Activated CD8-positive, alpha-beta memory T cell treated with anti-CD3 and anti-CD28 coated beads, Interleukin-2, amount 50 U/mL, for 1 hour (primary cell): ENCODE measurements at regions not wholly inside any gene's neighbourhood (a gene's known extent, or its start where the extent isn't known, plus 50 kb on each side); places are given as distances from the start of the nearest gene placed in this dataset.
"Not testable (repeated sequence)": the region's sequence is repeated elsewhere in the genome, so short reads cannot be mapped to it uniquely, and the experiment has no call there.

ENCODE experiments used
- DNase-seq: peaks from one replicate; pipeline ENCODE4 v3.0.0-alpha.2; 2020; ENCODE audit errors: extremely low read depth

GRCh38 chr6:152811785-152812184 lies 61.2 kb downstream of the VIP start:
- no peak for DNase-seq

DNA sequence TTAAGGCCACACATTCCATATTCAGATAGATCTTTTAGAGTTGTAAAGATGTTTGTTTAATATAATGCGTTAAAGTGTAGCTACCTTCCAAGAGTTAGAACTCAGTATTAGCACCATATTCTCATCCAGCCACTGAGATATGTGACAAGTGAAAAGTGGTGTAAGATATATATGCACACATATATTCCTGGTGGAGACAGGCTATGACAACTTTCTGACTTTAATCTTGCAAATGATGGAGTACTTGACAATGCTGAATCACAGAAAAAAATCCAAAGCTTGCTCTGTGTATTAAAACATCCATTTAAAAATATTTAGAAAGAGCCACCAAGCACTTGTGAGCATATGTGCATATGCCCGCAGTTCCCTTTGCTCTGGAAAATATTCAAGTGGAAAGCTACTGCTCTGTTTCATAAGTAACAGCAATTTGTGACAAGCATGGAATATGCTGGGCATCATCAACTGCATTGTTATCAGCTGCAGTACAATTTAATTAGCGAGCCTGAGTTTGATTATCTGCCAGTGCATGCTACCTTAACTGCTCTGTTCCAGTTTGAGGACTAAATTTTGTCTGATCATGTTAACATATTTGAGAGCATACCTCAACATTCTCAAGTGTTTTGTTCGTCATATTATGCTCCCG lies 64.8 kb downstream of the VIP start:
- DNase-seq, result no peak

- DNase-seq, result no peak
Measured at GRCh38 chr6:152816055-152816454, 65.5 kb downstream of the VIP start.

- no peak for DNase-seq
Measured at GRCh38 chr6:152821525-152821924, 70.9 kb downstream of the VIP start.

DNA sequence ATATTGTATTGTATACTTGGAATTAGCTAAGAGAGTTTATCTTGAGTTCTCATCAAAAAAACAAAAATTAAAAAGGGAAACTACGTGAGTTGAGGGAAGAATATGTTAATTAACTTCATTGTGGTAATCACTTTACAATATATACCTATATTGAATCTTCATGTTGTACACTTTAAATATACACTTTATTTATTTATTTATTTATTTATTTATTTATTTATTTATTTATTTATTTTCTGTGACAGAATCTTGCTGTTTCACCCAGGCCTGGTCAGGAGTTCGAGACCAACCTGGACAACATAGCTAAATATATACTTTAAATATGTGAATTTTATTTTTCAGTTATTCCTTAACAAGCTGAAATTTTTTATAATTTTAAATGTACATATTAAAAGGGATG lies 74.1 kb downstream of the VIP start:
- DNase-seq, result no peak

- no peak for DNase-seq
Measured at GRCh38 chr6:152828431-152828830, 77.8 kb downstream of the VIP start.

DNA sequence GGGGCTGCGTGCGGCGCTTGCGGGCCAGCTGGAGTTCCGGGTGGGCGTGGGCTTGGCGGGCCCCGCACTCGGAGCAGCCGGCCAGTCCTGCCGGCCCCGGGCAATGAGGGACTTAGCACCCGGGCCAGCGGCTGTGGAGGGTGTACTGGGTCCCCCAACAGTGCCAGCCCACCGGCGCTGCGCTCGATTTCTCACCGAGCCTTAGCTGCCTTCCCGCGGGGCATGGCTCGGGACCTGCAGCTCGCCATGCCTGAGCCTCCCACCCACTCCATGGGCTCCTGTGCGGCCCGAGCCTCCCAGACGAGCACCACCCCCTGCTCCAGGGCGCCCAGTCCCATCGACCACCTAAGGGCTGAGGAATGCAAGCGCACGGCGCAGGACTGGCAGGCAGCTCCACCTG lies 83.8 kb downstream of the VIP start:
- not testable (repeated sequence) for DNase-seq

DNA sequence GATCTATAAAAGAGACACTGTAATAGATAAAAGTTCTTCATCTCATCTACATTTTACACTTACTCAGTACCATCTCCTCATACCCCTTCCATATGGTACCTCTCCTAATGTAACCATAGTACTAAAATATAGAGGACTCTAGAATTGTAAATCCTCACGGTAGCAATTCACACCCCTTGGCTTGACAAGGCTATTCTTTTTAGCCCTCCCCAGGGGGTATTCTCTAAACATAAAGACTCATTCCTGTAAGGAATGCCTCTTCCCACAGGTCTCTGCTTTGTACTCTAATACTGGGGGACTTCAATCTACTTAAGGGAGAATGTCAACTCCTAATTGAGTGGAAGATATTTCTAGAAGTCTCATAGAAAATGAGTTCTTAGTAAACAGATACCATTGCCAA lies 85.9 kb downstream of the VIP start:
- DNase-seq, result no peak

- DNase-seq, result no peak
Measured at GRCh38 chr6:152845421-152845820, 94.8 kb downstream of the VIP start.

DNA sequence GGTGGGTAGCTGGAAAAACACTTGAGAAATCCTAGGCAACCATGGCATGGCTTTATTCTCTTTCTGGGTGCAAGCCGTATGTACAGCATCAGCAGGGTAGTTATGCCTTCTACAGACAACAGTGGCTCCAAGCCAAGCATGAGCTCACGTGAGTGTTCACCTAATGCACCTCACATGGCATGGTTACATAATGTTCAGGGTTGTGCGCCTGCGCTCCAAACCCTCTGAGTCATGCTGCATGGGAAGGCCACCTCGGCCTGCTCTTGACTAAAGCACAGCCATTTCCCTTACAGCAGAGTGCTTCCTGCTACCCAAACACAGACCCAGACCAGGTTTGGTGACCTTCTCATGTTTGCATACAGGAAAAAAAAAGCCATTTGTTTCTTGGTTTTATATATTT lies 96.2 kb downstream of the VIP start:
- no peak for DNase-seq

GRCh38 chr6:152848919-152849318 lies 98.3 kb downstream of the VIP start:
- no peak for DNase-seq

DNA sequence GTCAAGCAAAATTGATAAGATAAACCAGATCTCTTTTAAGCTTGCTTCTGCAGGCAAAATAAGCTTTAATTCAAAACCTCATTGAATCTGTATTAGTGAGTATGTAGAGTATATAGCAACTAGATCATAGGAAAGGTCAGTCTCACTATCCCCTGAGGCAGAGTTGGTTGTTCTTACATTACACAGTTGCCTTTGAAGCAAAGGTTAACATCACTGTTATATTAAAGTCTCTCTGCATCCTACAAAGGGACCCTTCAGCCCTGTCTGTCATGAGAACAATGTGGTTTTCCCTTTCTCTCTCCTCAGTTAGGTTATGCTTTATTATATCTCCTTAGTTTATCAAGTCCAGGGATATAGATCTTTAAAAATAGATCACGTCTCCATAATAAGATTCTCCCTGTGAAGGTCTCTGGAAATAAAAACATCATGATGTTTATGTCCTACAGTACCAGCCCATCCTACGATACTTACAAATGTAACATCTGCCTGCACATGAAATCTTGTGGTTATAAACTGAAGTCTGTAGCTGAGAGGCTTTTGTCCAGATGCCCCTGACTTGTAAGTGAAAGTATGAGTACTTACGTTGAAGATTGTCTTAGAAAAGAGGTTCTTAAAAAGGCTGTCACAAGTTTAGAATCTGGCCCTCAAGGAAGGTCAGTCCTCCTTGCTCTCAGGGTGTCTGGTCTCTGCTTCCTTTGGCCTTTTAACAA lies 103.6 kb downstream of the VIP start:
- DNase-seq, result no peak

GRCh38 chr6:152858141-152858540 lies 107.5 kb downstream of the VIP start:
- DNase-seq, result no peak

DNA sequence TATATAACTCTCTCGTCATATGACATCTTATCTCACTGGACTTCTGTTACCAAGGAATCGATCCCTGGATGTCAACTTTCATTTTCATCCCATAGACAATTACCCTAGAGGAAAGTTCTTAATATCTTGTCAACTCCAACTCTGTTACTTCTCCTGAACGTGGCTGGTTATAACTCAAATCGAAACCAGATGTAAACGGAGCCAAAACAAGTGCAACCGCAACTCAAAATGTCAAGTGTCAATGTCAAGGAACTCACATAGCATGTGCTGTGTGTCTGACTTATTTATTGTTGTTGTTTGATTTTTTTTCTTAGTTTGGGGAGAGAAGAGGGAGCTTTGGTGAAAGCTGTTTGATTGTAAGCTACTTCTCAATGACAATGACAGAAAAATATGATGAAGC lies 108.6 kb downstream of the VIP start:
- no peak for DNase-seq

- peak; percentile 35 for DNase-seq
Measured at GRCh38 chr6:152863618-152864326, 113.2 kb downstream of the VIP start.

DNA sequence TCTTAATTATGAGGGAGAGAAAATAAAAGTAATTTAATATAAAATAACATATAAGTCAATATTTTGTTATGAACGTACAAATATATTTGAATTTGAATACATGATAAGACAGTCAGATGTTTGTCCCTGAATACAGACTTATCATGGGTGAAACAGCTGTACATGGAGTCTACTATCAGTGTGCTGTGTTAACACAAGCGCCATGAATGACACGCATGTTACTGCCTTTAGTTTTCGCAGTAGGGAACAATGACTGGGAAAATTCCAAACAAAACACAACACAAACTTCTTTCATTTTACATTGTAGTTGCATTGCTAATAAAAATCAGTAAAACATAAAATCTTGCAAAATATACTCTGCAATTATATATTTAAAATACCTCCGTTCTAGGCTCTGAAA lies 108.6 kb downstream of the FBXO5 start:
- DNase-seq, result no peak

GRCh38 chr6:152874846-152875568 lies 107.8 kb downstream of the FBXO5 start:
- no peak for DNase-seq

DNA sequence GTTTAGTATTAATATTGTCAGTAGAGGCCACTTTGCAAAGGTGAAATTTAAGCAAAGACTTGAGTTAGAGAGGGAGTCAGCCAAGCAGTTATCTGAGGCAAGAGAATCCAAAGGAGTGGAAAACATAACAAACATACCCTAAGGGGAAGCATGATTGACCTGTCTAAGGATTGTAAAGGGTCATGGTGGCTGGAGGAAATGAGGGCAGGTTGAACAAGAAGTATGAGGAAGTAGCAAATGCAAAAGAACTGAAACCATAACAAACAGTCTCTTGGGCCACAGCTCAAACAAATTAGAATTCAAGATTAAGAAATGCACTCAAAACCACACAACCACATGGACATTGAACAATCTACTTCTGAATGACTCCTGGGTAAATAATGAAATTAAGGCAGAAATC lies 103.2 kb downstream of the FBXO5 start:
- DNase-seq, result no peak

DNA sequence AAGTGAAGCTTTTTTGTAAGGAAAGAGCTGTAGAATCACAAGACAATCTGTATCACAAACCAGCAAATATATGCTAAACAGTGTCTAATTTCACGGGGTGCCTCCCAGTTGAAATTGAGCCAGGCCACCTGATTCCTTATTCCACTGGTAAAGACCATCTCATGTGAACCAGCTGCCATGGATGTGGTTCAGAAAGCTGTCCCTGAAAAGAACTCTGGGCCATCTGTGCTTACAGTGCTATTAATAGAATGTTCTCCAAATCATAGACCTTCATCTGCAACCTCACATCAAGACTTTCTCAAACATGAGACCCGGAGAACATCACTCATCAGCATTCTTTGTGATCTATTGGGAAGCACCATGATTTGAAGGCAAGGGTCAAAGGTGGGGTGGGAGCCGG lies 89.7 kb downstream of the FBXO5 start:
- no peak for DNase-seq

GRCh38 chr6:152896923-152897322 lies 85.9 kb downstream of the FBXO5 start:
- no peak for DNase-seq

DNA sequence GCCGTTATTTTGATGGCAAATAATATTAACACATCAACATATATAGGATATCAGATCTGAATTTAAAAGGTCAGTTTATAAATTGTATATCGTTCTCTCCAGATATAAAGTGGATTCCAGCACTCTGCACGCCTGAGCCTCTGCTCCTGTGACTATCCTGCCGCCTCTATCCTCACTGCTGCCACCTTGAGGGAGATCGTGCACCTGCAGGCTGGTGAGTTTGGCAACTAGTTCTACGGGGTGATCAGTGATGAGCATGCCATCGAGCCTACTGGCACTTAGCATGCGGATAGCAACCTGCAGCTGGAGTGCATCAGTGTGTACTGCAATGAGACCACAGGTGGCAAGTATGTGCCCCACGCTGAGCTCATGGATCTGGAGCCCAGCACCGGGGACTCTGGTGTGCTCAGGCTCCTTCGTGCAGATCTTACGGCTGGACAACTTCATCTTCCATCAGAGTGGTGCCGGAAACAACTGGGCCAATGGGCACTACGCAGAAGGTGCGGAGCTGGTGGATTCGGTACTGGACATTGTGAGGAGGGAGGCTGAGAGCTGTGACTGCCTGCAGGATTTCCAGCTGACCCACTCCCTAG lies 84.9 kb downstream of the FBXO5 start:
- peak; percentile 7 for DNase-seq

- no peak for DNase-seq
Measured at GRCh38 chr6:152904678-152905077, 78.2 kb downstream of the FBXO5 start.
